ENCODE measurements at regions not wholly inside any gene's neighbourhood (a gene's known extent, or its start where the extent isn't known, plus 50 kb on each side); places are given as distances from the start of the nearest gene placed in this dataset.

- Histone ChIP-seq H3F3A (ENCODE audit: insufficient read depth) (no peaks in the 10 kb centered on the region), H3K79me2 (ENCODE audit: insufficient read depth) (no peaks in the 10 kb centered on the region), H3K9ac (no peak overlapping the region), H3K4me2 (ENCODE audit: unreplicated experiment) (no peak overlapping the region), H3K27ac (no peak overlapping the region), H3K36me3 (ENCODE audit: low read depth) (no peaks in the 10 kb centered on the region), H4K20me1 (ENCODE audit: insufficient read depth) (no peaks in the 10 kb centered on the region), H3K9me3 (ENCODE audit: low read depth) (no peaks in the 10 kb centered on the region), H2AFZ (no peak overlapping the region), H3K4me1 (ENCODE audit: insufficient read depth) (no peaks in the 10 kb centered on the region), H3K27me3 (replicated peaks; ENCODE audit: insufficient read depth) (no peaks in the 10 kb centered on the region), H3K4me3 (no peak overlapping the region), H3K9me2 (ENCODE audit: insufficient read depth) (no peaks in the 10 kb centered on the region)
- TF ChIP-seq EZH2phosphoT487 (IDR thresholded peaks at IDR 0.05; ENCODE audit: insufficient read depth, low read depth) (no peak), EZH2 (IDR thresholded peaks at IDR 0.05; ENCODE audit: insufficient read depth, poor library complexity, severe bottlenecking) (no peak)
- DNase-seq, result no peak
- in situ Hi-C loops (cut with MboI), result no loop called here
These were observed 206.1 kb downstream of the CPE start for GRCh38 chr4:165584916-165585315.

GRCh38 chr4:165588534-165589315 lies 209.9 kb downstream of the CPE start:
- TF ChIP-seq EZH2 (IDR thresholded peaks at IDR 0.05; ENCODE audit: insufficient read depth, poor library complexity, severe bottlenecking) (no peak), EZH2phosphoT487 (IDR thresholded peaks at IDR 0.05; ENCODE audit: insufficient read depth, low read depth) (no peak)
- no peaks in the 10 kb centered on the region for H3K4me1 ChIP-seq (ENCODE audit: insufficient read depth)
- H3K9me3 ChIP-seq (ENCODE audit: low read depth), result no peaks in the 10 kb centered on the region
- no peaks in the 10 kb centered on the region for H3K36me3 ChIP-seq (ENCODE audit: low read depth)
- in situ Hi-C loops (cut with MboI), result no loop called here
- no peak for DNase-seq
- no peak overlapping the region for H3K27ac ChIP-seq
- H4K20me1 ChIP-seq (ENCODE audit: insufficient read depth), result no peaks in the 10 kb centered on the region
- no peaks in the 10 kb centered on the region for H3F3A ChIP-seq (ENCODE audit: insufficient read depth)
- H3K4me2 ChIP-seq (ENCODE audit: unreplicated experiment), result no peak overlapping the region
- no peaks in the 10 kb centered on the region for H3K27me3 ChIP-seq (replicated peaks; ENCODE audit: insufficient read depth)
- H3K9me2 ChIP-seq (ENCODE audit: insufficient read depth), result no peaks in the 10 kb centered on the region
- no peak overlapping the region for H3K9ac ChIP-seq
- H3K79me2 ChIP-seq (ENCODE audit: insufficient read depth), result no peaks in the 10 kb centered on the region
- H2AFZ ChIP-seq, result no peak overlapping the region
- H3K4me3 ChIP-seq, result no peak overlapping the region
- WGBS, 2 experiments (ENCODE audit: low coverage in 1 of 2, low lambda C conversion rate in 2 of 2, missing lambda C conversion rate in 2 of 2), result 11 to 12% methylated on average over 7 of the region's 7 CpGs

DNA sequence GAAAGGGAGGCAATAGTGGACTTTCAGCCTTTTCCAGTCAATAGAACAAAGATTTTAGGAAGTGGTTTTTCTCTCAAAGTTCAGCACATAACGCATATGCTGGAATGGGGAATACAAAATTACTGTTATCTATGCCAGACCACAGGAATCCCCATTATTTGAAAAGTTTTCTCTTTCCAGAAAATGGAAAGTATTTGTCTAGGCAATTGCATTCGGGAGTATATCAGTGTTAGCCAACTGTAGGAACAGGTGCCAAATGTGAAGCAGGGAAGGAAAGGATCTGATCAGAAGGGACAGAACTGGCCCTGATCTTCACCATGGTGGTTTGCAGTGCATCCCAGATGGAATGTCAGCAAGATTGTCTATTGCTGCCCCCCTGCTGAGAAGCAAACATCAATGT lies 213.6 kb downstream of the CPE start:
- DNase-seq, result no peak

DNA sequence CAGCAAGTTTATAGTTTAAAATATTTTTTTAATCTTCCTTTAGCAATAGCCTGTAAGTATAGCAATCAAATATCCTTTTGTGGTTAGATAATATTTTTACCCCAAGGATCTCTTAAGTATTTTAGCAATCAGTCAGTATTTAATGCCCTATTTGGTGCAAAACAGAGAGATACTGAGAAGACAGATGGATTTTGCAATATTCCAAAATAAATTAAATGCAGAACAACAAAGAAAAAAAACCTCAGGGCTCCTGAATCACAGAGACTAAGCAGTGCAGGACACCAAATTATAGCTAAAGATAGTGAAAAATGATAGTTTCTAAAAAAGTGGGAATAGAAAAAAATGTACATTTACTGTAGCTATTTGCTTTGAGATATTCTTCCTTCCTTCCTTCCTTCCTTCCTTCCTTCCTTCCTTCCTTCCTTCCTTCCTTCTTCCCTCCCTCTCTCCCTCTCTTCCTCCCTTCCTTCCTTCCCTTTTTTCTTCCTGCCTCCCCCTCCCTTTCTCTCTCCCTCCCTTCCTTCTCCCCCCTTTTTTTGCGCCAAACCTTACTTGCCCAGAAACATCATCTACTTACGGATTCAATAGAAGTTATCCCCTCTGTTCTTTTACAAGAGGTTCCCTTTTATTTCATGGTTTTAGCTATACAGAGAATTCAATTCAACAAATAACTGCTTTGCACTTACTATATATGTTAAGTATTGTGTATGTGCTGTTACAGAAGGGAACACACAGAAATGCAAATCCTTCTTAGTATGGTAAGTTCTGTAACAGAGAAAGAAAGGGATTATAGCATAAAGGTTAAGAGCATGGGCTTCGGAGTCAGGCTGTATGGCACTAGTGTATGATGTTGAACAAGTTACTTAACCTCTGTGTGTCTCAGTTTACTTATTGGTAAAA lies 219.0 kb downstream of the CPE start:
- Histone ChIP-seq H3K9me3 (ENCODE audit: low read depth) (no peaks in the 10 kb centered on the region), H3K9ac (no peak overlapping the region), H3K4me1 (ENCODE audit: insufficient read depth) (no peaks in the 10 kb centered on the region), H3K79me2 (ENCODE audit: insufficient read depth) (no peaks in the 10 kb centered on the region), H2AFZ (no peak overlapping the region), H3K36me3 (ENCODE audit: low read depth) (no peaks in the 10 kb centered on the region), H3K27me3 (replicated peaks; ENCODE audit: insufficient read depth) (no peaks in the 10 kb centered on the region), H4K20me1 (ENCODE audit: insufficient read depth) (no peaks in the 10 kb centered on the region), H3K9me2 (ENCODE audit: insufficient read depth) (no peaks in the 10 kb centered on the region), H3K4me2 (ENCODE audit: unreplicated experiment) (no peak overlapping the region), H3K27ac (no peak overlapping the region), H3K4me3 (no peak overlapping the region), H3F3A (ENCODE audit: insufficient read depth) (no peaks in the 10 kb centered on the region)
- DNase-seq, result no peak
- in situ Hi-C loops (cut with MboI), result no loop called here
- TF ChIP-seq EZH2 (IDR thresholded peaks at IDR 0.05; ENCODE audit: insufficient read depth, poor library complexity, severe bottlenecking) (no peak), EZH2phosphoT487 (IDR thresholded peaks at IDR 0.05; ENCODE audit: insufficient read depth, low read depth) (no peak)
- WGBS, 2 experiments (ENCODE audit: low coverage in 1 of 2, low lambda C conversion rate in 2 of 2, missing lambda C conversion rate in 2 of 2), result 15 to 23% methylated on average over 3 of the region's 3 CpGs

More for the DNA sequence above, 213.6 kb downstream of the CPE start:
- no peaks in the 10 kb centered on the region for H3K4me1 ChIP-seq (ENCODE audit: insufficient read depth)
- H3K4me2 ChIP-seq (ENCODE audit: unreplicated experiment), result no peak overlapping the region
- H3K27me3 ChIP-seq (replicated peaks; ENCODE audit: insufficient read depth), result no peaks in the 10 kb centered on the region
- no peak overlapping the region for H3K4me3 ChIP-seq
- no peaks in the 10 kb centered on the region for H4K20me1 ChIP-seq (ENCODE audit: insufficient read depth)
- no peak overlapping the region for H2AFZ ChIP-seq
- in situ Hi-C loops (cut with MboI), result no loop called here
- H3K9me2 ChIP-seq (ENCODE audit: insufficient read depth), result no peaks in the 10 kb centered on the region
- no peaks in the 10 kb centered on the region for H3K9me3 ChIP-seq (ENCODE audit: low read depth)
- no peaks in the 10 kb centered on the region for H3K36me3 ChIP-seq (ENCODE audit: low read depth)
- no peaks in the 10 kb centered on the region for H3K79me2 ChIP-seq (ENCODE audit: insufficient read depth)
- no peaks in the 10 kb centered on the region for H3F3A ChIP-seq (ENCODE audit: insufficient read depth)
- TF ChIP-seq EZH2 (IDR thresholded peaks at IDR 0.05; ENCODE audit: insufficient read depth, poor library complexity, severe bottlenecking) (no peak), EZH2phosphoT487 (IDR thresholded peaks at IDR 0.05; ENCODE audit: insufficient read depth, low read depth) (no peak)
- no peak overlapping the region for H3K27ac ChIP-seq
- no peak overlapping the region for H3K9ac ChIP-seq
- 0 to 2% methylated on average over 2 of the region's 2 CpGs for WGBS, 2 experiments (ENCODE audit: low coverage in 1 of 2, low lambda C conversion rate in 2 of 2, missing lambda C conversion rate in 2 of 2)
